ENCODE measurements at regions not wholly inside any gene's neighbourhood (a gene's known extent, or its start where the extent isn't known, plus 50 kb on each side); places are given as distances from the start of the nearest gene placed in this dataset.
A peak's percentile ranks its signal among the peaks of the same experiment; 100 is the strongest.
"Not testable (repeated sequence)": the region's sequence is repeated elsewhere in the genome, so short reads cannot be mapped to it uniquely, and the experiment has no call there.

GRCh38 chr12:126914170-126914793 lies 1352.7 kb upstream of the TMEM132C start:
- in situ Hi-C loops (cut with HindIII; ENCODE audit: low sequenced_read_pairs), result loop anchor here (25.0 kb wide), 1 partner anchor 198 kb away; no protein-coding TSS in a partner anchor
- no peak for DNase-seq (ENCODE audit: low spot score)

GRCh38 chr12:126915309-126915708 lies 1351.7 kb upstream of the TMEM132C start:
- DNase-seq (ENCODE audit: low spot score), result no peak
- in situ Hi-C loops (cut with HindIII; ENCODE audit: low sequenced_read_pairs), result loop anchor here (25.0 kb wide), 1 partner anchor 197 kb away; no protein-coding TSS in a partner anchor

DNA sequence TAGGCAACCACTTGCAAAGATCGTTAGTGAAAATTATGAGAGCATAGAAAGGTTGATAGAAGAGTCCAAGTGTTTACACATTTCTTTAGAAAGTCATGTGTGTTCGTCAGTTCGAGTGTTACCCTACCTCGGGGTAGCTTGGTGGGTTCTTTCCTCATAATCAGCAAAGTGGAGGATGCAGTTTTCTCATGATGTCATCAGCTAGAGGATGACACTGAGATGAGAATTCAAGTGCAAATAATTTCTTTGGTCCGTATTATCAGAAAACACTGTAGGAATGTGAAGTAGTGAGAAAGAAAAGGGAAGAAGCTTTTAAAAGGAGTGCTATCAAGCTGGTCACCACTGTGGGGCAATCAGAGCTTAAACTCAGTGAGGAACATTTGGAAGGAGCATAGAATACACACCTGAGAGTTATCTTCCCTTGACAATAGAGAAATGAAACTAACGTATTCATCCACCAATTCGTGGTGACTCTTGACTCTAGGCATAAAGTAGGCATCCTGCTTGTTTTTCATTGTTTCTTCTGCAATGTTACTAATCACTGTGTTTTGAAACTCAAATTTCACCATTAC lies 1340.9 kb upstream of the TMEM132C start:
- DNase-seq (ENCODE audit: low spot score), result peak; percentile 31
- in situ Hi-C loops (cut with HindIII; ENCODE audit: low sequenced_read_pairs), result no loop called here

DNA sequence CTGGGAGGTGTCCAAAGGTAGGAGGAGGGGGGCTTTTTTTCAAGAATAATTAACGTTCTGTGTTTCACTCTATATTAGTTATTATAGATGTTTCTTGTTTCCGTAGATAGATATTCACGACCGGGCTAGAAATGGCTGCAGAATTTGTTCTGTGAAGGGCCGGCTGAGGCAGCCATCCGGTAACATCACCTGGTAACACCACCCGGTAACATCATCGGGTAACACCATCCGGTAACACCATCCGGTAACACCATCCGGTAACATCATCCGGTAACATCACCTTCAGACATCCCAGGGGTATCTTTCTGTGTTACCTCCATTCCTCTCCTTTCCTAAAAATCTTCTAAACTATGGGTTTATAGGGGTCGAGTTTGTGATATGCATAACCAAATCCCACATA lies 1336.7 kb upstream of the TMEM132C start:
- DNase-seq (ENCODE audit: low spot score), result no peak
- in situ Hi-C loops (cut with HindIII; ENCODE audit: low sequenced_read_pairs), result no loop called here

GRCh38 chr12:126932156-126932555 lies 1334.8 kb upstream of the TMEM132C start:
- no peak for DNase-seq (ENCODE audit: low spot score)
- in situ Hi-C loops (cut with HindIII; ENCODE audit: low sequenced_read_pairs), result no loop called here

DNA sequence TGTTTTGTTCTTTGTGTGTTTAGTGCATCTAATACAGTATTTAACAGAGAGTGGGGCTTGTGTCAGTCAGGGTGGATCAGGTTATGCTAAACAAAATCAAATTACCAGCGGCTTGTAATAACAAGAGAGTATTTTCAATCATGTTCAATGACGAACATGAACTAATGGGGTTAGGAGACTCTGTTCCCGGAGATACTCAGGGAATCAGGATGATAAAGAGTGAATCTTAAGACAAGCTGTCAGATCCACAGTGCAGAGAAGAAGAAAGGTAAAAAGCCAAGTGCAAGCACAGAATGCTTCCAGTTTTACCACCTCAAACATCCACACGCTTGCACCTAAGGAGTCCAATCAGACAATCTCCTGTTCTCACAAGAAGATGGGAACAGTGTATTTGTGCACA lies 1331.5 kb upstream of the TMEM132C start:
- peak; percentile 1 for DNase-seq (ENCODE audit: low spot score)
- in situ Hi-C loops (cut with HindIII; ENCODE audit: low sequenced_read_pairs), result no loop called here

DNA sequence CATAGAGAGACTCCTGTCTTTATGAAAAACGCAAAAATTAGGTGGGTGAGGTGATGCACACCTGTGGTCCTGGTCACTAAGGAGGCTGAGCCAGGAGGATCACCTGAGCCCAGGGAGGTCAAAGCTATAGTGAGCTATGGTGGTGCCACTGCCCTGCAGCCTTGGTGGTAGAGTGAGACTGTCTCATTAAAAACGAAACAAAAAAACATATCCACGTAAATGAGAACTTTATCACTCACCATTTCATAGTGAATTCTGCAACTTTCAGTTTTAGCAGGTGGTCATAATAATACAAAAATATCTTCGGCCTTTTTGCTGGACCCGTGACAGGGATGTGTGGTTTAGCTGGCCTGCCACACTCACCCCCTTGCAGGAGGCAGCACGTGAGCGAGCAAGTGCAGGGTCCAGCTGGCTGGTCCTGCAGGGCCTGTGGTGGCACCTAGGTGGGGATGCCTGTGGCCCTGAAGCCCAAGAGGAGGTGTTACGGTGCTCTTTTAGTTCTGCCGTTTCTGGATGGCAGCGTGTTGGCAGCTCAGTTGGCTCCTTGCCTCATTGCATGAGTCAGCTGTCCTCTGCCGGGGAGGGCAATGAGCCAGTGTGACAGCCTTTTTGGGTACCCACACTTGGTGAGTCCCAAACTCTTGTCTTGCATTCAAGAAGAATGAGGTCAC lies 1330.7 kb upstream of the TMEM132C start:
- in situ Hi-C loops (cut with HindIII; ENCODE audit: low sequenced_read_pairs), result no loop called here
- DNase-seq (ENCODE audit: low spot score), result peak; percentile 92

- no peak for DNase-seq (ENCODE audit: low spot score)
- in situ Hi-C loops (cut with HindIII; ENCODE audit: low sequenced_read_pairs), result no loop called here
Measured at GRCh38 chr12:126937431-126937830, 1329.5 kb upstream of the TMEM132C start.

GRCh38 chr12:126944684-126945083 lies 1322.3 kb upstream of the TMEM132C start:
- in situ Hi-C loops (cut with HindIII; ENCODE audit: low sequenced_read_pairs), result no loop called here

DNA sequence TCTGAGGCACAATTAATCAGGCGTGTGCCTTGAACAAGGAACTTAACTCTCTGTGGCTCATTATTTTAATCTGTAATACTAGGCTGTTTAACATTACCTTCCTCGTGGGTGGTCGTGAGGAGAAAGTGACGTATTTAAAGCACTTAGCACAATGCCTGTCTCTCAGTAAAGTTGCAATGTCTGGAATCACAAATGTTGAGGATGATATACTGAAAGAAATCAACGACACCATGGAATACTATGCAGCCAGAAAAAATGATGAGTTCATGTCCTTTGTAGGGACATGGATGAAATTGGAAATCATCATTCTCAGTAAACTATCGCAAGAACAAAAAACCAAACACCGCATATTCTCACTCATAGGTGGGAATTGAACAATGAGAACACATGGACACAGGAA lies 1320.0 kb upstream of the TMEM132C start:
- in situ Hi-C loops (cut with HindIII; ENCODE audit: low sequenced_read_pairs); DNase-seq (ENCODE audit: low spot score): not testable (repeated sequence)

More at GRCh38 chr12:126944684-126945083, 1322.3 kb upstream of the TMEM132C start:
- no peak for DNase-seq (ENCODE audit: low spot score)

DNA sequence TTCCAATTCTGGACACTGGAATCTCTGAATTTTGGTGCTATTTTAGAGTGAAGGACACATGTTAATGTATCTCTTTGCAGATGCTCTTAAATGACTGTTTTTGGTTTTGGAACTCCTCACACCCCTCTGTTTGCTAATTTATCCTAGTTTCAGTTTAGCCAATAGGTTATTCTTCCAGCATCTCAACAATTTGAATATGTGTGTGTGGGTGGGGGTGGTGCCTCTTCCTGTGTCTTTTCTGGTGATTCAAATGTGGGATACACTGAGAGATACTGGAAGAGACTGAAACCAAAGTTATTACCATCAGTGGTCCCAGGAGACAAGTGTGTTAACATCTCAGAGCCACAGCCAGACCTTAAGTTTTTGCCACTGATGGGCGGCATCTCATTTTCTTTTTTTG lies 1317.4 kb upstream of the TMEM132C start:
- in situ Hi-C loops (cut with HindIII; ENCODE audit: low sequenced_read_pairs), result no loop called here
- DNase-seq (ENCODE audit: low spot score), result no peak

- no peak for DNase-seq (ENCODE audit: low spot score)
- in situ Hi-C loops (cut with HindIII; ENCODE audit: low sequenced_read_pairs), result no loop called here
Measured at GRCh38 chr12:126950266-126950665, 1316.7 kb upstream of the TMEM132C start.

DNA sequence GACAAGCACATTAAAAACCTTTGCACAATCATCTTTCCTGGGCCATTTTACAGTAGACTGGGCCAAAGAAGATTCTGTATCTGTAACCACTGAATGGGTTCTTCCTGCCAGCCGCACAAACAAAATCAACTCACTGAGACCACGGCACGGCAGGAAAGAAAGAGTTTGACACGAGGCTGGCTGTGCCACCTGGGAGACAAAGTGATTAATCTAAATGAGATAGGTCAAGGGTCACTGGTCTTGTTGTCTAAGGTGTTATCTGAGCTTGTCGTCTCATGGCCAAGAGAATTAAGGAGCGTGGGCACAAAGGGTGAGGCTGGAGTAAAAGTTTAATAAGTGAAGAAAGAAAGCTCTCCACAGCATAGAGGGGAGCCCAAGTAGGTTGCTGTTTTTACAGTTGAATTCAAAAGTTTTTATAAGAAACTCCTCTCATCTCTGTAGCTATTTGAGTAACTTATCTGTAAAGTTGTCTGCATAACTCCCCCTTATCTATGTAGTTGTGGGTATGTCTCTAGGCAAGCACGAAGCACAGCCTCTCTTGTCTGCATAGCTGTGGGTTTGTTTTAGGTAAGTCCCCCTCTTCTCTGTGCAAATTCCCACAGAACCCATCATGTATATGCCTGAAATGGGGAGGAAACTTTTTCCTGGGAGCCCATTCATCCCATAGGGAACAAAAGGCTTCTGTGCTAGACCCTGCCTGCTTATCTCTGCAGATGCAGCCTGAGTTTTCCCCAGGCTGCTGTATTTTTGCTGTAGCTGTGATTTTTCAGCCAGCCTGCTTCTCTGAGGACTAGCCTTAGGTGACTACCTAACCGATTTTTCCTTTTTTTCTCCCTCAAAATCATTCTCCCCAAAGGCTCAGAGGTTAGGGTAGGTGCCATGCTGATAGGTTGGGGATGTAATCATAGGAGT lies 1314.6 kb upstream of the TMEM132C start:
- in situ Hi-C loops (cut with HindIII; ENCODE audit: low sequenced_read_pairs), result no loop called here

GRCh38 chr12:126953365-126953889 lies 1313.5 kb upstream of the TMEM132C start:
- in situ Hi-C loops (cut with HindIII; ENCODE audit: low sequenced_read_pairs), result no loop called here
- peak; percentile 21 for DNase-seq (ENCODE audit: low spot score)

More for the DNA sequence above, 1314.6 kb upstream of the TMEM132C start:
- no peak for DNase-seq (ENCODE audit: low spot score)

- DNase-seq (ENCODE audit: low spot score), result no peak
- in situ Hi-C loops (cut with HindIII; ENCODE audit: low sequenced_read_pairs), result no loop called here
Measured at GRCh38 chr12:126960221-126960620, 1306.7 kb upstream of the TMEM132C start.

DNA sequence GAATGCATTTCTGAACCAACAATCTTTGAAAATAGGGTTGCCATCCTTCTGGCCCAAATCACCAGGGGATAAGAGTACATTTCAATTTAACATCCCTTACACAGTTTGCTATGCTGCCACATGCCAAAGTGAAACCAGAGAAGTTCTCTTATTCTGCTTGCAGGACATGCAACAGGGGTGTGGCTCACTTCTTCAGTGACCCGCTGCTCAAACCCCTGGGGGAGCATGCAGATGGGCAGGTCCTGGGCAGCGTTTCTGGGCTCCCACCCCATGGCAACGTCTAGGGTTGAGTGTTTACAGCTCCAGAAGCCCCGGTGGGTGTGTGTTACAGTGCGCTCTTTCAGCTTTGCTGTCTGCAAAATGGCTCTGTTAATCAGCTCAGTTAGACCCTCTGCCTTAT lies 1306.3 kb upstream of the TMEM132C start:
- DNase-seq (ENCODE audit: low spot score), result no peak
- in situ Hi-C loops (cut with HindIII; ENCODE audit: low sequenced_read_pairs), result no loop called here

- in situ Hi-C loops (cut with HindIII; ENCODE audit: low sequenced_read_pairs), result no loop called here
- no peak for DNase-seq (ENCODE audit: low spot score)
Measured at GRCh38 chr12:126963825-126964224, 1303.1 kb upstream of the TMEM132C start.

- no peak for DNase-seq (ENCODE audit: low spot score)
- in situ Hi-C loops (cut with HindIII; ENCODE audit: low sequenced_read_pairs), result no loop called here
Measured at GRCh38 chr12:126966498-126966897, 1300.5 kb upstream of the TMEM132C start.

GRCh38 chr12:126967152-126967551 lies 1299.8 kb upstream of the TMEM132C start:
- no peak for DNase-seq (ENCODE audit: low spot score)
- in situ Hi-C loops (cut with HindIII; ENCODE audit: low sequenced_read_pairs), result no loop called here

All from G401 (cell line).